ENCODE measurements at regions not wholly inside any gene's neighbourhood (a gene's known extent, or its start where the extent isn't known, plus 50 kb on each side); places are given as distances from the start of the nearest gene placed in this dataset.

GRCh38 chr2:175247159-175247558 lies 65.6 kb upstream of the ATP5MC3 start (continued):
- no peak for TF ChIP-seq REST (IDR thresholded peaks at IDR 0.05; ENCODE audit: low read depth)
- no peak for TF ChIP-seq CTCF (IDR thresholded peaks at IDR 0.05 in 2 of 3, conservative IDR thresholded peaks at IDR 0.05 in 1 of 3; ENCODE audit: borderline replicate concordance in 1 of 3, insufficient read depth in 1 of 3, low read depth in 2 of 3, low read length in 2 of 3)
- TF ChIP-seq YY1 (IDR thresholded peaks at IDR 0.05; ENCODE audit: extremely low read depth, insufficient replicate concordance, low read depth, low read length), result no peak
- no peak for TF ChIP-seq EZH2 (IDR thresholded peaks at IDR 0.05)
- TF ChIP-seq CEBPB (IDR thresholded peaks at IDR 0.05; ENCODE audit: low read depth), result no peak
- no peak for TF ChIP-seq ZNF274 (IDR thresholded peaks at IDR 0.05; ENCODE audit: low read depth, low read length)
- no peak for TF ChIP-seq TCF7L2 (IDR thresholded peaks at IDR 0.05; ENCODE audit: borderline replicate concordance, extremely low read depth, insufficient read depth, insufficient read length)
- TF ChIP-seq POLR2A (IDR thresholded peaks at IDR 0.05; ENCODE audit: borderline replicate concordance, extremely low read depth, insufficient read depth, insufficient read length), result no peak

GRCh38 chr2:175244697-175245096 lies 63.2 kb upstream of the ATP5MC3 start:
- Histone ChIP-seq H4K20me1 (ENCODE audit: insufficient read depth) (no peaks in the 10 kb centered on the region), H3K4me2 (ENCODE audit: low read length) (no peak overlapping the region), H3K36me3 (ENCODE audit: control insufficient read depth in 1 of 2, insufficient read depth in 2 of 2, low read length in 2 of 2) (no peaks in the 10 kb centered on the region), H3K4me1 (ENCODE audit: control insufficient read depth in 1 of 2, insufficient read depth in 2 of 2, low read length in 2 of 2) (no peaks in the 10 kb centered on the region), H3K9me2 (ENCODE audit: insufficient read depth) (no peaks in the 10 kb centered on the region), H2AFZ (ENCODE audit: low read depth, low read length, poor library complexity, severe bottlenecking) (no peak overlapping the region), H3K27ac (ENCODE audit: low read depth, low read length) (no peak overlapping the region), H3K79me2 (ENCODE audit: insufficient read depth, low read length) (no peaks in the 10 kb centered on the region), H3K9ac (ENCODE audit: low read length) (no peak overlapping the region), H3K27me3 (ENCODE audit: insufficient read depth, low read length) (no peaks in the 10 kb centered on the region), H3K9me3 (ENCODE audit: control insufficient read depth in 1 of 2, insufficient read depth in 1 of 2, low read depth in 1 of 2, low read length in 2 of 2) (no peaks in the 10 kb centered on the region), H3K4me3 (replicated peaks in 1 of 2; ENCODE audit: low read depth in 1 of 2, low read length in 2 of 2) (no peak overlapping the region)
- intact Hi-C loops (cut with micrococcal nuclease), result no loop called here
- ChIA-PET RAD21 (ENCODE audit: low non-redundant PET in 1 of 2, low total read pairs in 2 of 2, uncharacterized antibody in 2 of 2, unreplicated experiment in 2 of 2) (no interaction called here), CTCF (no interaction called here), POLR2A (no interaction called here)
- DNase-seq (ENCODE audit: low read depth, low spot score) (no peak), ATAC-seq (no peak)
- BruUV-seq (replicated peaks), result no TSS peak
- TF ChIP-seq REST (IDR thresholded peaks at IDR 0.05; ENCODE audit: low read depth) (no peak), ZNF274 (IDR thresholded peaks at IDR 0.05; ENCODE audit: low read depth, low read length) (no peak), FOSL1 (IDR thresholded peaks at IDR 0.05; ENCODE audit: low read depth) (no peak), EGR1 (IDR thresholded peaks at IDR 0.05; ENCODE audit: low read depth) (no peak), SIN3A (IDR thresholded peaks at IDR 0.05; ENCODE audit: low read depth) (no peak), EZH2phosphoT487 (IDR thresholded peaks at IDR 0.05; ENCODE audit: borderline replicate concordance) (no peak), TCF7L2 (IDR thresholded peaks at IDR 0.05; ENCODE audit: borderline replicate concordance, extremely low read depth, insufficient read depth, insufficient read length) (no peak), YY1 (IDR thresholded peaks at IDR 0.05; ENCODE audit: extremely low read depth, insufficient replicate concordance, low read depth, low read length) (no peak), ELF1 (IDR thresholded peaks at IDR 0.05; ENCODE audit: borderline replicate concordance, low read depth) (no peak), SRF (IDR thresholded peaks at IDR 0.05; ENCODE audit: low read depth) (no peak), RAD21 (IDR thresholded peaks at IDR 0.05; ENCODE audit: low read depth) (no peak), ZFX (IDR thresholded peaks at IDR 0.05) (no peak), POLR2AphosphoS5 (IDR thresholded peaks at IDR 0.05; ENCODE audit: low read depth, low read length) (no peak)
